ENCODE measurements at regions not wholly inside any gene's neighbourhood (a gene's known extent, or its start where the extent isn't known, plus 50 kb on each side); places are given as distances from the start of the nearest gene placed in this dataset.

DNA sequence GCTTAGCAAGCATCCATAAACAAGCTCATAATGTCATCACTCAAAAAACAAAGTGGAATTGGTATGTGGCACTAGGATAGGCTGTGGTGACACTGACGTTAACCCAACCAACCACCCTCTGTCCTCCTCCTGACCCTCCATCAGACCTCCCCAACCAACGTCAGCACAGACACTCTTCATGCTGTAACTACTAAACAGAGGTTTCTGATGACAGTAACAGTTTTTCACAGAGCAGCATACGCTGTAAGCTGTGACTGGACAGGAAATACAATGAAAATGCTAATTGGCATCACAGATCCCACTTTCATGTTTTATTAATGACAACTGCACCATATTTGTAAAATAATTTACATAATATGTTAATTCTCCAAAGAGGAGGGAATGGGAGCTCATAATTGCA is 238.0 kb downstream of the IRS2 start:
- intact Hi-C loops (cut with DNase I; ENCODE audit: low total_unique reads): no loop called here

DNA sequence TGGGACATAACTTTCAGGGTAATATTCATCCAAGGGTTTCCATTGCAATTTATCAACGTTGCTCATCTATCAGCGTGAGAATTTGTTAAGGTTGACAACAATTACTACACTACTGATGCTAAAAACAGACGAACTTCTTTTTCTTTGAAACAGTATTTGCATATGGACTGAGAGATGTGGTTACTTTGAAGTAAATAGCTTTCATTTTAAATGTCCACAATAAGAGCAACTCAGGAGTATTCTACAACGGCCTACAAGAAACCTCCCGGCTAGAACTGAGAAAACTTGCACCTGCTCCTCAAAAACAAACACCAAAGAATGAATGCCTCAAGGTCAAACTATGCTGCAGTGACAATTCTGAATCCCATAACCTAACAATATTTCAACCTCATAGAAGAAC is 238.4 kb downstream of the IRS2 start:
- Histone ChIP-seq H3K27ac (no peak overlapping the region), H3K27me3 (replicated peaks in 1 of 7) (no peaks in the 10 kb centered on the region), H3K4me1 (no peaks in the 10 kb centered on the region), H3K4me3 (no peak overlapping the region), H3K9me3 (no peaks in the 10 kb centered on the region), H3K36me3 (no peaks in the 10 kb centered on the region)
- intact Hi-C loops (cut with DNase I; ENCODE audit: low total_unique reads): no loop called here
- DNase-seq: no peak
- TF ChIP-seq, protein P1, sequence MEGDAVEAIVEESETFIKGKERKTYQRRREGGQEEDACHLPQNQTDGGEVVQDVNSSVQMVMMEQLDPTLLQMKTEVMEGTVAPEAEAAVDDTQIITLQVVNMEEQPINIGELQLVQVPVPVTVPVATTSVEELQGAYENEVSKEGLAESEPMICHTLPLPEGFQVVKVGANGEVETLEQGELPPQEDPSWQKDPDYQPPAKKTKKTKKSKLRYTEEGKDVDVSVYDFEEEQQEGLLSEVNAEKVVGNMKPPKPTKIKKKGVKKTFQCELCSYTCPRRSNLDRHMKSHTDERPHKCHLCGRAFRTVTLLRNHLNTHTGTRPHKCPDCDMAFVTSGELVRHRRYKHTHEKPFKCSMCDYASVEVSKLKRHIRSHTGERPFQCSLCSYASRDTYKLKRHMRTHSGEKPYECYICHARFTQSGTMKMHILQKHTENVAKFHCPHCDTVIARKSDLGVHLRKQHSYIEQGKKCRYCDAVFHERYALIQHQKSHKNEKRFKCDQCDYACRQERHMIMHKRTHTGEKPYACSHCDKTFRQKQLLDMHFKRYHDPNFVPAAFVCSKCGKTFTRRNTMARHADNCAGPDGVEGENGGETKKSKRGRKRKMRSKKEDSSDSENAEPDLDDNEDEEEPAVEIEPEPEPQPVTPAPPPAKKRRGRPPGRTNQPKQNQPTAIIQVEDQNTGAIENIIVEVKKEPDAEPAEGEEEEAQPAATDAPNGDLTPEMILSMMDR (IDR thresholded peaks at IDR 0.05 in 8 of 11, conservative IDR thresholded peaks at IDR 0.05 in 3 of 11): no peak
- no peak for TF ChIP-seq POLR2AphosphoS5 (IDR thresholded peaks at IDR 0.05)
- TF ChIP-seq POLR2A (IDR thresholded peaks at IDR 0.05): no peak
- WGBS, 5 donors: 59 to 70% (median 66%) methylated on average over 5 of the region's 5 CpGs

More for the DNA sequence above, 238.0 kb downstream of the IRS2 start:
- no peak for DNase-seq
- TF ChIP-seq, protein P1 (IDR thresholded peaks at IDR 0.05 in 8 of 11, conservative IDR thresholded peaks at IDR 0.05 in 3 of 11): no peak
- TF ChIP-seq POLR2AphosphoS5 (IDR thresholded peaks at IDR 0.05) (no peak), POLR2A (IDR thresholded peaks at IDR 0.05) (no peak)
- H3K27me3 ChIP-seq (replicated peaks in 1 of 7): no peaks in the 10 kb centered on the region
- H3K9me3 ChIP-seq: no peaks in the 10 kb centered on the region
- H3K4me3 ChIP-seq: no peak overlapping the region
- no peaks in the 10 kb centered on the region for H3K4me1 ChIP-seq
- no peaks in the 10 kb centered on the region for H3K36me3 ChIP-seq
- no peak overlapping the region for H3K27ac ChIP-seq
- WGBS, 5 donors: 54 to 69% (median 60%) methylated on average over 3 of the region's 3 CpGs

DNA sequence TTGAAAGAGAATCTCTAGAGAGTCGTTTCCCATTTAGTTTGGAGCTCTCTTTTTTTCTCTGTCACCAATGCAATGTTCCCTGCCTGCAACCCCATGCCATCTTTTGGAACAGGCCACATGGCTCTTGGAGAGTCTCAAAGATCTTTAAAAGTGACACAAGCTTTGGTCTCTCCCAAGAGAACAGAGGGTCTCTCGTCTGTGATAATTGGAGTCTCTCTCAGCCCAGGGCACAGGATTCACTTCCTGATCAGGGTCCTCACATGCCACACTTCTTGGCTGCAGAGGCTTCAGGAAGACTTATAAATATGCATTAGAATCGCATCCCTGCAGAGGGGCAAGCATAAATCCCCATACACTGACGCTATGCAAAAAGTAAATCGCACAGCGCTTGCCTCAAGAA is 240.5 kb downstream of the IRS2 start:
- H3K4me1 ChIP-seq: no peaks in the 10 kb centered on the region
- H3K36me3 ChIP-seq: no peaks in the 10 kb centered on the region
- H3K27ac ChIP-seq: no peak overlapping the region
- no peaks in the 10 kb centered on the region for H3K9me3 ChIP-seq
- DNase-seq: no peak
- peaks cover 0 to 7% (median 0%) of the 10 kb centered on the region in 7 donors for H3K27me3 ChIP-seq (replicated peaks in 1 of 7)
- intact Hi-C loops (cut with DNase I; ENCODE audit: low total_unique reads): no loop called here
- TF ChIP-seq, protein P1 (IDR thresholded peaks at IDR 0.05 in 8 of 11, conservative IDR thresholded peaks at IDR 0.05 in 3 of 11): no peak
- no peak for TF ChIP-seq POLR2A (IDR thresholded peaks at IDR 0.05)
- no peak for TF ChIP-seq POLR2AphosphoS5 (IDR thresholded peaks at IDR 0.05)
- H3K4me3 ChIP-seq: no peak overlapping the region
- WGBS, 5 donors: 47 to 56% (median 54%) methylated on average over 6 of the region's 6 CpGs

DNA sequence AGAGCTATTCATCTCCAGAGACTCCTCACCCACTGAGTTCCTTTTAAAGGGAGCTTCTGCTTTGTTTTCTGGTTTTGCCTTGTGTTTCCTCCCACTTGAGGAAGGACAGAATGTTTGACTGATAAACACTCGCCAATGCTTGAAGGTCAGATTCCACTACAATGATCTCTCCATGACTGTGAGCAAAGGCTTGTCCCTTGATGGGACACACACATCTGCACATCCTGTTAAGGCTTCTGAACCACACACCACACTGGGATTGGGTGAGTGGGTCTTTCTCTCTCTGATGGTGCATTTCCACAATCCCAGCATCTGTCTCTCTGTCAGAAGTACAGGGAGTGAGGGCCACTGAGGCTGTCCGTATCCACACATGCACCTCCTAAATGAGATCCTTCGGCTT is 245.3 kb downstream of the IRS2 start:
- H3K27me3 ChIP-seq (replicated peaks in 1 of 7): peaks cover 0 to 26% (median 0%) of the 10 kb centered on the region in 7 donors
- no peak overlapping the region for H3K27ac ChIP-seq
- H3K9me3 ChIP-seq: no peaks in the 10 kb centered on the region
- H3K4me1 ChIP-seq: no peaks in the 10 kb centered on the region
- TF ChIP-seq POLR2A (IDR thresholded peaks at IDR 0.05) (no peak), POLR2AphosphoS5 (IDR thresholded peaks at IDR 0.05) (no peak)
- TF ChIP-seq, protein P1 (IDR thresholded peaks at IDR 0.05 in 8 of 11, conservative IDR thresholded peaks at IDR 0.05 in 3 of 11): no peak
- H3K36me3 ChIP-seq: no peaks in the 10 kb centered on the region
- intact Hi-C loops (cut with DNase I; ENCODE audit: low total_unique reads): no loop called here
- no peak for DNase-seq
- no peak overlapping the region for H3K4me3 ChIP-seq
- 69 to 74% (median 71%) methylated on average over 3 of the region's 3 CpGs for WGBS, 5 donors

Data from spleen (tissue), 11 donors.